Left renal cortex interstitium (tissue), 4 donors: ENCODE measurements at regions not wholly inside any gene's neighbourhood (a gene's known extent, or its start where the extent isn't known, plus 50 kb on each side); places are given as distances from the start of the nearest gene placed in this dataset.
"Not testable (repeated sequence)": the region's sequence is repeated elsewhere in the genome, so short reads cannot be mapped to it uniquely, and the experiment has no call there.

Source experiments
- DNase-seq, 4 donors: peaks; one replicate each; pipeline ENCODE4 v3.0.0-alpha.2; 2013; ENCODE audit warnings: low read depth in 4 of 4, low spot score in 2 of 4, missing footprints in 1 of 4

- no peak for DNase-seq
Observed at GRCh38 chr1:60893136-60893930, 189.0 kb upstream of the NFIA start.

DNA sequence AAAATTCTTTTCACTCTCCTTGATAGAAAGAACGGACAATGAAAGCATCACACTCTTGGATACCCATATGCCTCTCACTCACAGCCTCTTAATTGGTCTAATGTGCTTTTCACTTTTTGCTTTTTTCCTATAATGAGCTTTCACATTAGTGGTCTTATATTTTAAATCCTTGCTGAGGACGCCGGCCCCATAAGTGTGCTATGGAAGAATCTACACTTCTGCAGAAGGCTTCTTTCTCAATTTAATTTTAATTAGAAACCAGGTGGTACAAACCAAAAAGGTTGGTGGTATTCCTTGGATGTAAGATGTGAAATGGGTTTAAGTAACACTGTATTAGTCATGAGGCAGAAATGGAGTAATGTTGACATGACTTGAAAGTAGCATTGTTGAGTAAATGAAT lies 190.6 kb upstream of the NFIA start:
- no peak for DNase-seq

DNA sequence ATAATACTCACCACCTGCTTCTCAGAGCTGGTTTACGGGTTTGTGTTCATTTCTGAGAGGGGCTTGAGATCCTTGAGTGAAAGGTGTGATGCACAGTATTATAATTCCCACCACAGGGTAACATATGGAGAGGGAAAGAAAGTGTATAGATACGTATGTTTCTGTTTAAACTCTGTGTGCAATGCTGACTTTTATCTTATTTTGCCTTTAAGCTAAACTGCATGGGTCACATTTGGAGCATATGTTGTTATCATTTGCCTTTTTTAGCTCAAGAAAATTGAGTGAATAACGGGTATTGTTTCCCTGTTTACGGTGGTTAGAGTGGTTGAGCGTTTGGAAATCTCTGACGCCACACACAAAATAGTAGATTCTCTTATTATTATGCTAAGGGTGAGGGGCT lies 191.1 kb upstream of the NFIA start:
- DNase-seq = no peak

DNA sequence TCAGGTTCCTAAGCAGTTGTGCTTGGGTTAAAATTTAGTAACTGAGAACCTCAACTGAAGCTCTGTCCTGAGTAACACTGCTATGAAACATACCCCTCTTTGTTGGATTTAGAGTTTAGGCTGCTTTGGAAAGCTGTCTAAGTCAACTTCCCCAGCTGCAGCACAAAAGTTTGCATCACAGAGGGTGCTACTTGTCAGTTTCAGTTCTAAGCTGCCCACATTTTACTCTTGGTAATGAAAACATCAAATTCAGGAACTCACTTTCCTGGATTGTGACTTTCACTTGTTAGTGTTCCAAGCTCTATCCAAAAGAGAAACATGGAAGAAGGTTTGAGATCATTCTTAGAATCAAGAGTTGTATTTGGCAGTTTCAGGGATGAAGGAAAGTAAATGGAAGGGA lies 191.7 kb upstream of the NFIA start:
- no peak for DNase-seq

GRCh38 chr1:60889709-60890108 lies 192.7 kb upstream of the NFIA start:
- DNase-seq = no peak

DNA sequence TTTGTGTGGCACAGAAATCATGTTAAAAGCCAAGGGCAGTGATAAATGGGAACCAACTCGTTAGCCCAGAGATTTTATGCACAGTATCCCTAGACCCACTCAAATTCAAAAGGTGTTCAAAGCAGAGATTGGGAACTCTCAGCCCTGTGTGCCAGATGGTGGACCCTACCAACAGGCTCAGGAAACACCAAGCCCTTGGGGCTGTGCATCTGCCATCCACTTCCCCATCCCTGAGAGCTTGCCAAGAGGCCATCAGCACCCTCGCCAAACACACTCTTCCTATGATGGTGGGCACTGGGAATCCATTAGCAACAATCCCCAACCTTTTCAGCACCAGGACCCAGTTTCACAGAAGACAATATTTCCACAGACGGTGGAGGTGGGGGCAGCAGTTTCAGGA lies 194.2 kb upstream of the NFIA start:
- DNase-seq = no peak

GRCh38 chr1:60886793-60887331 lies 195.5 kb upstream of the NFIA start:
- no peak for DNase-seq

DNA sequence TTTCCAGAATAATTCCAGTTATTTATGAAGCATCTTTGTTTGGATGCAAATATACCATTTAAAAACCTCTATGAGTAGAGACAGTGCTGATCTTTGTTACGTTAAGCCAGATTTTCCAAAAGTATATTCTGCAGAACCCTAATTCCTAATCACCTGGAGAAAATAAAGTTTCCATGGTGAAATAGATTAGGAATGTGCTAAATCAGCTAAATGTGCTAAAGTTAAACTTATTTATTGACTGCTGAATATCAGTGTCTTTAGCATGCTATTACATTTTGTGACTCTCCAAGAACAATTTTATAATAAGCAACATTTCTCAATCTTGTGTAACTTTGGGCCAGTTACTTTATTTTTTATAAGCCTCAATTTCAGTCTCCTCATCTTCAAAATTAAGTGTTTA lies 196.3 kb upstream of the NFIA start:
- DNase-seq = no peak

GRCh38 chr1:60880202-60880601 lies 202.2 kb upstream of the NFIA start:
- no peak for DNase-seq

DNA sequence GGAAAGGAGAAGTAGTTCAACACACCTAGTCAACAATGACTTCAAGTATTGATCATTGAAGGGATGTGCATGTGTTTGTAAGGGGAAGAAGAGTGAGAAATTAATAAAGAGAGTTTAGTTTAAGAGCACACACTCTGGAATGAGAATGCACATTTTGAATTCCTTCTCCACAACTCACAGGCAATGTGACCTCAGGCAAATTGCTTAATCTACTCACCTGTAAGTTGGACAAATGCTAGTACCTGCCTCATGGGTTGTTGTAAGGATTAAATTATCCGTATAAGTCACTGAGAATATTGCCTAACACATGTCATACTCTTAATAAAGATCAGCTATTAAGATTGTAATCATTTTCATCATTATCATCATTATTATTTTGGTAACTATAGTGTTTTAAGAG lies 204.0 kb upstream of the NFIA start:
- DNase-seq = no peak

- no peak for DNase-seq
Observed at GRCh38 chr1:60877376-60877775, 205.0 kb upstream of the NFIA start.

DNA sequence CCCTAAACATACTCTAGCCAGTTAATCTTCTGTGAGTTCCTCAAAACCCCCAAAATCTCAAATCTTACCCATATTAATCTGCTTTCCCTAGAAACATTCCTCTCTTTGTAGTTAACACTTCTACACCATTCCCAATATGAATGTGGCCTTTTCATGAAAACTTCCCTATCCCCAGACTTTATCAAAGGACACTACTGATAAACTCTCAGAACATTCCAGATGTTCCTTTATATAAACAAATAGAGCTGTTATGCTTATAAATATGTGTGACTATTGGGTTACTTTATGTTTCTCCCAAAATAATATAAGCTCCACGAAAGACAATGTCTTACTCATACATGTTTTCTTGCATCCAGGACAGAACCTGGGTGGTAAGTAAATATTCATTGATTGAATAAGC lies 205.4 kb upstream of the NFIA start:
- DNase-seq = no peak

DNA sequence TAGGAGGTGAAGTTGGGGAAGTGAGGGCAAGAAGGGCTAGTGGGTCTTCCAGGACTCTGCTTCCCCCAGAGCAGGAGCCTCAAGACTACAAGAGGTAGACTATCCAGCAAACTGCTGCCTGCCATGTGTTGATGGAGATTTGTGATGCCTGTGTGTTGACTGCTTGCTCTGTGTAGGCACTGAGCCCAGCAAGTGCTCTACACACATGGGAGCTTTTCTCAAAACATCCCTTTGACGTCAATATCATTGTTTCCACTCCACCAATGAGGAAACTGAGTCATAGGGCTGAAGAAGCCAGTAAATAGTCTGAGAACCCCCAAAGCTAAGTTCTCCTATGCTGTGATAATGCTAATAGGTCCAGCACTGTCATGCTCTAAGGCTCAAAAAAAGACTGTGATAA lies 207.2 kb upstream of the NFIA start:
- DNase-seq = no peak

DNA sequence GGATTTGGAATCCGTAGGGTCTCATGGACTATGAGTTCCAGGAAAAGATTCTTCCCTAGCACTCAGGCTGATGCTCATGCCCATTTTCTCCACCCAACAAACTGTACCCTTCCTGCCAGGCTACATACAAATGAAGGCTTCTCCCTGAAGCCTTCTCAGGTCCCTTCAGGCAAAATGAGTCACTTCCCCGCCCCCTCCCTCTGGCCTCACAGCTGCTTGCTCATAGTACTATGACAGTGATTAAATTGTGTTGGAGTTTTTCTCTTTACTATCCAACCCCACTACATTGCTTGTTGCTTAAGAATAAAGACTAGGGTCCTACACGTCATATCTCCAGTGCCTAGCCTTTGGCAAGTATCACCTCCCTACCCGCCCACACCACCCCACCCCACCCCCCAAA lies 207.6 kb upstream of the NFIA start:
- DNase-seq = no peak

DNA sequence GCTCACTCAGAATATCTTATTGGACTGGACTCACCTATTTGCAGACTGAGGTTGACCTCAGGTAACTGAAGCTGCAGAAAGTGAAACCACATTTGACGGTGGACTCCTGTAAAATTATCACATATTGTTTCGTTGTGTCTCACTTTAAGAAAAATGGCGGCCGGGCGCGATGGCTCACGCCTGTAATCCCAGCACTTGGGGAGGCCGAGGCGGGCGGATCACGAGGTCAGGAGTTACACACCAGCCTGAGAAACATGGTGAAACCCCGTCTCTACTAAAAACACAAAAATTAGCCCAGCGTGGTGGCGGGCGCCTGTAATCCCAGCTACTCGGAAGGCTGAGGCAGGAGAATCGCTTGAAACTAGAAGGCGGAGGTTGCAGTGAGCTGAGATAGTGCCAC lies 209.0 kb upstream of the NFIA start:
- not testable (repeated sequence) for DNase-seq

- DNase-seq = no peak
Observed at GRCh38 chr1:60872426-60873054, 209.8 kb upstream of the NFIA start.

DNA sequence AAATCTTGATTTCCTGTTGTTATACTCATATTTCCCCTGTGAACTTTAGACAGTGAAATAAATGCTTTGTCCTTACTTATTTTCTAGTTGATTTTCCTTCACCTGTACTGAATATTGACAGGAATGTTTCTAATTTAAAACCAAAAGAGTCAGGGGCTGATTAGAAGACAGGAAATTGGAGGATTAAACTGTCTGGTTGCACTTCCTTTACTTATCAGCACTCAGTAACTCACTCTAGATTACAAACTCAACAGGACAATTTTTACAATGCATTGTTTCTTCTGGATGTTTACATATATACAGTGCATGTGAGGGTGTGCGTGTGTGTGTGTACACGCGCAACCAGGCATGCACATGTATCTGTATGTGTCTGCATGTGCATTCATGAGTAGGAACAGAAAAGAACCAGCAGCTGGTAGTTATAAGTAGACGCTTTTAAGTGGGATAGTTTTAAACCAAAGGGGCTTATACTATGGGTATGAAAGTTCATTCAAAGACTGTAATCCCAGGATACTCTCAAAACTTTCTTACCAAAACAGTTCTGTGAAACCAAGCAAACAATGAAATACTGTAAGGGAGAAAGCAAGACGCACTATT lies 212.0 kb upstream of the NFIA start:
- no peak for DNase-seq

- DNase-seq = no peak
Observed at GRCh38 chr1:60868901-60869663, 213.3 kb upstream of the NFIA start.

DNA sequence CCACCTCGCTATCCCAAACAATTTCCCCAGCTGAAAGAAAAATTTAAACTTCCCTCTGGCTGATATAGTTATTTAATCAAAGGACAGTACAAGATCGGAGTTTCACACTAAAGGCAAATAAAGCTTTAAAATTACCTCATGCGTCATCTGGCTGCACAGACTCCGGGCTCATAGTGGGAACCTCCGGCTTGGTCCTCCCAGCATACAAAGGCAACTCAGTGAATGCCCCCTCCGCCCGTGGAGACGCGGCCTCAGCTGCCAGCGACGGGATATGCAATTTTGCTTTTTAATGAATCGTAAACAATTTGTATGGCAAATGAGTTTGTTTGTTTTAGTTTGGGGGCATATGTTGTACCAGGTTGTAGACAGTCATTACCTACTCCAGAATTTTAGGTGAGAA lies 214.6 kb upstream of the NFIA start:
- no peak for DNase-seq

DNA sequence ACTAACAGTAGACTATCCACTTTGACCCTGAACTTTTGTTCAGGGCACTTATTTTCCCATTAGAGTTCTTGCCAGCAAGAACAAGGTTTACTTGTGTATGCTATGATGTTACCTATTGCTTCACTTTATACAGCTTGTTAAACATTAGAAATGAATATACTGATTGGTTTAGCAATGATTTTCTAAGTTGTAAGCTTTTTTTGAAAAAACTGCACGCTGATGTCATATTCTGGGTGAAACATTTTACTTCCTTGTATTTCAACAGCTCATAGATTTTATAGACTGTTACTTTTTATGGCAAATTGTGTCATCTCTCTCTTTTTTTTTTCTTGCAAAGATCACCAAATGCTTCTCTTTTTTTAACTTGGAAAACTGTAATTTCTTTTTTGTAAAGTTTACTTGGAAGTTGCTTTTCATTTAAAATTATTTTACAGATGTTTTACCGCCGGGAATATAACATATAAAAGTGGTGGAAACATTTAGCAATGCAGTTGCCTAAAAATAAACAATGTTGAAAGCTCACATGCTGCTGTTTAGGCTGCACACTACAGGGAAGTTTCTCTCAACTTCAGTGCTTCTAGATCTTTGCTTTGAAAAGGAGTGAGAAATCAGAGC lies 215.3 kb upstream of the NFIA start:
- DNase-seq = no peak
